Mucosa of descending colon (tissue), 3 donors: ENCODE measurements at regions not wholly inside any gene's neighbourhood (a gene's known extent, or its start where the extent isn't known, plus 50 kb on each side); places are given as distances from the start of the nearest gene placed in this dataset.

ENCODE experiments used
- ATAC-seq: fragments of 200-7000 bp; cut with Tn5 transposase; one replicate; pipeline ENCODE4 v1.9.1; 2020; ENCODE audit warnings: mild to moderate bottlenecking, moderate library complexity
- DNase-seq, 3 donors: peaks; one replicate each; pipeline ENCODE4 v3.0.0-alpha.2; 2020
- H3K36me3 ChIP-seq: fragments of 200-600 bp; one replicate; pipeline ENCODE4 v1.8.0; 2021; ENCODE audit warnings: low read depth, mild to moderate bottlenecking
- H3K4me1 ChIP-seq: fragments of 200-600 bp; one replicate; pipeline ENCODE4 v1.8.0; 2021; ENCODE audit warnings: low read depth, mild to moderate bottlenecking
- H3K4me3 ChIP-seq: fragments of 200-600 bp; one replicate; pipeline ENCODE4 v1.8.0; 2021; ENCODE audit warnings: mild to moderate bottlenecking
- H3K9me3 ChIP-seq: fragments of 200-600 bp; one replicate; pipeline ENCODE4 v1.8.0; 2021; ENCODE audit warnings: mild to moderate bottlenecking
- intact Hi-C, 2 donors: fragments of 100-400 bp; cut with DNase I in 1 of 2; cut with micrococcal nuclease in 1 of 2; formaldehyde crosslinking; loops; one replicate each; pipeline versions ENCODE4 v1.11.0 to v1.11.1; 2022; cut with DNase I, micrococcal nuclease
- TF ChIP-seq, protein P1 (sequence below): fragments of 200-600 bp; IDR thresholded peaks from one replicate; pipeline ENCODE4 v1.8.0; 2022; ENCODE audit warnings: antibody characterized with exemption, mild to moderate bottlenecking
- donor health status: DM: no; HTN: no; CAD: no; lungs with moderate emphysema.
- donor health status: DM: no; HTN: no; CAD: no.
- donor health status: DM: no; HTN: yes; CAD: no.

DNA sequence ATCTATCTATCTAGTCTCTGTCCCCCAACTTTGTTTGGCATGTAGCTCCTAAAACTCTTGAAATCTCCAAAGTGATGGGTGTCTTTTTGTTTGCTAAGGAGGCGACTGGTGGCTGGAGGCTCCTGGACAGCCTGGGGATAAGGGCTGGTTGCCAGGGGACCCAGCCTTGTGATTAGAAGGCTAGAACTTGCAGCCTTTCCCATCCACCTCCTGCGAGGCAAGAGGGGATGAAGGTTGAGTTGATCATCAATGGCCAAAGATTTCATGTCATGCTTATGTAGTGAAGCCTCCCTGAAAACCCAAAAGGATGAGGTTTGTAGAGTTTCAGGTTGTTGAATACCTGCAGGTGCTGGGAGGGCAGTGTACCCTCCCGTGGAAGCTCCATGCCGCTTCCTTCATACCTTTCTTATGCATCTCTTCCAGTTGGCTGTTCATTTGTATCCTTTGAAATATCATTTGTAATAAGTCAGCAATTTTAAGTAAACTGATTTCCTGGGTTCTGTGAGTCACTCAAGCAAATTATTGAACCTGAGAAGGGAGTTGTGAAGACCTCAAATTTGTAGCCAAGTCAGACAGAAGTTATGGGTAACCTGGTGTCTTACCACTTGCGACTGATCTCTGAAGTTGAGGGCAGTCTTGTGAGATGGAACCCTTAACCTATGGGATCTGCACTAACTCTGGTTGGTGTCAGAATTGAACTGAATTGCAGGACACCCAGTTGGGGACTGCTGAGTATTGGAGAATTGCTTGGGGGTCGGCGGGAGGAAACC, 202.4 kb downstream of the SEC14L1 start:
- Histone ChIP-seq H3K4me1 (peaks cover 13% of the 10 kb centered on the region), H3K9me3 (no peaks in the 10 kb centered on the region), H3K36me3 (no peaks in the 10 kb centered on the region), H3K4me3 (no peak overlapping the region)
- ATAC-seq (no peak), DNase-seq (peak in 1 of 3 donors; percentile 1)
- intact Hi-C loops: no loop called here
- TF ChIP-seq, protein P1, sequence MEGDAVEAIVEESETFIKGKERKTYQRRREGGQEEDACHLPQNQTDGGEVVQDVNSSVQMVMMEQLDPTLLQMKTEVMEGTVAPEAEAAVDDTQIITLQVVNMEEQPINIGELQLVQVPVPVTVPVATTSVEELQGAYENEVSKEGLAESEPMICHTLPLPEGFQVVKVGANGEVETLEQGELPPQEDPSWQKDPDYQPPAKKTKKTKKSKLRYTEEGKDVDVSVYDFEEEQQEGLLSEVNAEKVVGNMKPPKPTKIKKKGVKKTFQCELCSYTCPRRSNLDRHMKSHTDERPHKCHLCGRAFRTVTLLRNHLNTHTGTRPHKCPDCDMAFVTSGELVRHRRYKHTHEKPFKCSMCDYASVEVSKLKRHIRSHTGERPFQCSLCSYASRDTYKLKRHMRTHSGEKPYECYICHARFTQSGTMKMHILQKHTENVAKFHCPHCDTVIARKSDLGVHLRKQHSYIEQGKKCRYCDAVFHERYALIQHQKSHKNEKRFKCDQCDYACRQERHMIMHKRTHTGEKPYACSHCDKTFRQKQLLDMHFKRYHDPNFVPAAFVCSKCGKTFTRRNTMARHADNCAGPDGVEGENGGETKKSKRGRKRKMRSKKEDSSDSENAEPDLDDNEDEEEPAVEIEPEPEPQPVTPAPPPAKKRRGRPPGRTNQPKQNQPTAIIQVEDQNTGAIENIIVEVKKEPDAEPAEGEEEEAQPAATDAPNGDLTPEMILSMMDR: no peak

DNA sequence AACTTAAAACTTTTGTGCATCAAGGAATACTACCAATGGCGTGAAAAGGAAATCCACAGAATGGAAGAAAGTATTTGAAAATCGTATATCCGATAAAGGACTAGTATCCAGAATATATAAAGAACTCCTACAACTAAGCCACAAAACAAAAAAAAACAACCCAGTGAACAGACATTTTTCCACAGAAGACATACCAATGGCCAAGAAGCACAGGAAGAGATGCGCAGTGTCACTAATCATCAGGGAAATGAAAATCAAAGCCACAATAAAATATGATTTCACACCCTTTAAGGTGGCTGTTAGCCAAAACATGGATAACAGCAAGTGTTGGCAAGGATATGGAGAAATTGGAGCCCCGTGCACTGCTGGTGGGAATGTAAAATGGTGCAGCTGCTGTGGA, 203.3 kb downstream of the SEC14L1 start:
- TF ChIP-seq, protein P1: no peak
- ATAC-seq (no peak), DNase-seq (no peak)
- H3K36me3 ChIP-seq: no peaks in the 10 kb centered on the region
- no peak overlapping the region for H3K4me3 ChIP-seq
- no peaks in the 10 kb centered on the region for H3K9me3 ChIP-seq
- peaks cover 13% of the 10 kb centered on the region for H3K4me1 ChIP-seq
- intact Hi-C loops: no loop called here

DNA sequence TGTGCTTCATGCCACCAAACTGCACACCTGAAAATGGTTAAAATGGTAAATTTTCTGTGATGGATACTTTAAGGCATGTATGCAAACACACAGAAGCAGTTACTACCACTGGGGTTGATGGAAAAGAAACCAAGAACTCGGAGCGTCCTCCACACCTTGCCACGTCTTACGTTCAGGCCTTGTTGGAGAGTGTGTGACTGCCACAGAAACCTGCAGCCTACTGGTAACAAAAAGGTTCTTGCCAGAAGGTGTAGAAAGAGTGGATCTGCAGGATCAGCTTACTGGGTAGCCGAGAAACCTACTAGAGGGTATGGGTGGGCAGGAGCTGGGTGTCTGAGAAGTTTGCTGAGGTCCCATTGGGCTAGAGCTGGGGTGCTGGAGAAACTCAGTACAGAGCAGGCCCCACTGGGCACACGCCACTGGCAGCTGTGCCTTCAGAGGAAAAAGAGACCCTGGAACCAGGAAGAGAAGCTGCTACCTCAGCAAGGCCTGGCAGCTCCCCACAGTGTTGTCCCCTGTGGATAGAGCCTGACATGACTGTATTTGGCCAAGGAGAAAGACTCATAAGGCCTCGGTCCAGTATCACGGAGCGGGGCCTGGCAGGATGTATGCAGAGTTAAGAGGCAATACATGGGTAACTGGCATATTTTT, 204.6 kb downstream of the SEC14L1 start:
- TF ChIP-seq, protein P1: no peak
- DNase-seq (peak in 1 of 3 donors; percentile 2), ATAC-seq (no peak)
- H3K9me3 ChIP-seq: no peaks in the 10 kb centered on the region
- intact Hi-C loops: no loop called here
- no peaks in the 10 kb centered on the region for H3K36me3 ChIP-seq
- peaks cover 19% of the 10 kb centered on the region for H3K4me1 ChIP-seq
- H3K4me3 ChIP-seq: no peak overlapping the region

DNA sequence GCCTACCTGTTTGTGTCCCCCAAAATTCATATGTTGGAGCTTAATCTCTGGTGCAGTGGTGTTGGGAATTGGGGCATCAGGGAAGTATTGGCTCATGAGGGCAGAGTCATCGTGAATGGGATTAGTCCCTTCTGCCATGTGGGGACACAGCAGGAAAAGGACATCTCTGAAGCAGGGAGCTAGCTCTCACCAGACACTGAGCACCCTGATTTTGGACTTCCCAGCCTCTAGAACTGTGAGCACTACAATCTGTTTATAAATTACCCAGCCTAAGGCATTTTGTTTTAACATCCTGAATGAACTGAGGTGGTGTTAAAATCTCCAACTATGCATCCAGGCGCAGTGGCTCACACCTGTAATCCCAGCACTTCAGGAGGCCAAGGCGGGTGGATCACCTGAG, 206.0 kb downstream of the SEC14L1 start:
- Histone ChIP-seq H3K4me1 (peaks cover 15% of the 10 kb centered on the region), H3K9me3 (no peaks in the 10 kb centered on the region), H3K36me3 (no peaks in the 10 kb centered on the region), H3K4me3 (no peak overlapping the region)
- DNase-seq (no peak), ATAC-seq (no peak)
- TF ChIP-seq, protein P1: no peak
- intact Hi-C loops: no loop called here

DNA sequence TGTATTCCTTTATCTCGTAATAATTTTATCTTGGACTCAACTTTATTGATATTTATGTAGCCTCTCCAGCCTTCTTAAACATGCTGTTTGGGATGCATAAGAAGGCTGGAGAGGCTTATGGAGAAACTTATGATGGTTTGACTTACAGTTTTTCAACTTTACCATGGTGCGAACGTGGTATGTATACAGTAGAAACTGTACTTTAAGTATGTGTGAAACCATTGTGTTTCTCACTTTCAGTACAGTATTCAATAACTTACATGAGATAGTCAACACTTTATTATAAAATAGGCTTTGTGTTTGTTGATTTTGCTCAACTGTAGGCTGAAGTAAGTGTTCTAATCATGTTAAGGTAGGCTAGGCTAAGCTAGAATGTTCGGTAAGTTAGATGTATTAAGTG, 206.8 kb downstream of the SEC14L1 start:
- H3K4me3 ChIP-seq: no peak overlapping the region
- TF ChIP-seq, protein P1: no peak
- H3K4me1 ChIP-seq: peaks cover 10% of the 10 kb centered on the region
- intact Hi-C loops: no loop called here
- ATAC-seq: no peak
- no peaks in the 10 kb centered on the region for H3K36me3 ChIP-seq
- no peaks in the 10 kb centered on the region for H3K9me3 ChIP-seq
- no peak for DNase-seq
